Calu3 (cell line): ENCODE measurements at regions not wholly inside any gene's neighbourhood (a gene's known extent, or its start where the extent isn't known, plus 50 kb on each side); places are given as distances from the start of the nearest gene placed in this dataset. TPM values are rescaled to one million over a fixed set of nuclear protein-coding genes. Genes with fewer than 3 reads are reported as not detected.

Source experiments
- BruUV-seq: library from RNA; stranded (reverse); fragments of 400-500 nt; replicated peaks from 2 replicates; lab custom pipeline; 2021; lab: Mats Ljungman, UMichigan
- CTCF ChIA-PET: fragments of 300-600 bp; sonication (Branson Sonifier 250); formaldehyde crosslinking; loops from one replicate; lab custom pipeline; 2022; ENCODE audit warnings: antibody characterized with exemption; lab: Charles Lee
- DNase-seq: peaks from one replicate; pipeline ENCODE4 v3.0.0; 2022
- H3K27ac Mint-ChIP-seq: one replicate; pipeline ENCODE4 v1.8.0; 2022; ENCODE audit warnings: mixed read lengths; ENCODE audit not compliant: unreplicated experiment
- H3K27me3 Mint-ChIP-seq: one replicate; pipeline ENCODE4 v1.8.0; 2022; ENCODE audit warnings: mixed read lengths; ENCODE audit not compliant: unreplicated experiment
- H3K36me3 Mint-ChIP-seq: one replicate; pipeline ENCODE4 v1.8.0; 2022; ENCODE audit warnings: mild to moderate bottlenecking, moderate library complexity, mixed read lengths; ENCODE audit not compliant: insufficient read depth, unreplicated experiment
- H3K4me1 Mint-ChIP-seq: one replicate; pipeline ENCODE4 v1.8.0; 2022; ENCODE audit warnings: mild to moderate bottlenecking, low read depth, mixed read lengths; ENCODE audit not compliant: unreplicated experiment
- H3K4me3 Mint-ChIP-seq: one replicate; pipeline ENCODE4 v1.8.0; 2022; ENCODE audit warnings: mild to moderate bottlenecking, low read depth, moderate library complexity, mixed read lengths; ENCODE audit not compliant: unreplicated experiment
- H3K9me3 Mint-ChIP-seq: one replicate; pipeline ENCODE4 v1.8.0; 2022; ENCODE audit warnings: low read depth, mixed read lengths; ENCODE audit not compliant: unreplicated experiment
- intact Hi-C: fragments of 100-400 bp; cut with micrococcal nuclease; formaldehyde crosslinking; loops from one replicate; pipeline ENCODE4 v1.10.0; 2022; ENCODE audit not compliant: unreplicated experiment
- microRNA-seq: library from miRNA; unstranded; fragments of <30 nt; microRNA quantifications from one replicate; pipeline ENCODE4 v1.2.0, GENCODE V29; 2022
- TF ChIP-seq, protein P1 (sequence below): fragments of 200-600 bp; IDR thresholded peaks from one replicate; pipeline ENCODE4 v1.8.0; 2022; ENCODE audit warnings: antibody characterized with exemption; ENCODE audit not compliant: unreplicated experiment

- intact Hi-C loops, result no loop called here
- H3K27me3 Mint-ChIP-seq, result peaks cover 3% of the 10 kb centered on the region
- no peak for DNase-seq
- H3K4me3 Mint-ChIP-seq, result no peak overlapping the region
- CTCF ChIA-PET, result no interaction called here
- H3K27ac Mint-ChIP-seq, result no peak overlapping the region
- no peaks in the 10 kb centered on the region for H3K36me3 Mint-ChIP-seq
- TF ChIP-seq, protein P1, sequence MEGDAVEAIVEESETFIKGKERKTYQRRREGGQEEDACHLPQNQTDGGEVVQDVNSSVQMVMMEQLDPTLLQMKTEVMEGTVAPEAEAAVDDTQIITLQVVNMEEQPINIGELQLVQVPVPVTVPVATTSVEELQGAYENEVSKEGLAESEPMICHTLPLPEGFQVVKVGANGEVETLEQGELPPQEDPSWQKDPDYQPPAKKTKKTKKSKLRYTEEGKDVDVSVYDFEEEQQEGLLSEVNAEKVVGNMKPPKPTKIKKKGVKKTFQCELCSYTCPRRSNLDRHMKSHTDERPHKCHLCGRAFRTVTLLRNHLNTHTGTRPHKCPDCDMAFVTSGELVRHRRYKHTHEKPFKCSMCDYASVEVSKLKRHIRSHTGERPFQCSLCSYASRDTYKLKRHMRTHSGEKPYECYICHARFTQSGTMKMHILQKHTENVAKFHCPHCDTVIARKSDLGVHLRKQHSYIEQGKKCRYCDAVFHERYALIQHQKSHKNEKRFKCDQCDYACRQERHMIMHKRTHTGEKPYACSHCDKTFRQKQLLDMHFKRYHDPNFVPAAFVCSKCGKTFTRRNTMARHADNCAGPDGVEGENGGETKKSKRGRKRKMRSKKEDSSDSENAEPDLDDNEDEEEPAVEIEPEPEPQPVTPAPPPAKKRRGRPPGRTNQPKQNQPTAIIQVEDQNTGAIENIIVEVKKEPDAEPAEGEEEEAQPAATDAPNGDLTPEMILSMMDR, result no peak
- no peaks in the 10 kb centered on the region for H3K9me3 Mint-ChIP-seq
- no peaks in the 10 kb centered on the region for H3K4me1 Mint-ChIP-seq
- no TSS peak for BruUV-seq
Observed at GRCh38 chr3:124679048-124679638, 51.1 kb upstream of the UMPS start.

Small RNA genes in the stretch of these regions (microRNA-seq; reads per million reads assigned to microRNA genes)
- gene MIR5002 (not detected), gene MIR6083 (not detected)
